Endothelial cell of umbilical vein (primary cell): ENCODE measurements at regions not wholly inside any gene's neighbourhood (a gene's known extent, or its start where the extent isn't known, plus 50 kb on each side); places are given as distances from the start of the nearest gene placed in this dataset.

Experiments
- BruUV-seq: library from RNA; stranded (reverse); fragments of 400-500 nt; replicated peaks from 2 replicates; lab custom pipeline; 2021; lab: Mats Ljungman, UMichigan
- CTCF ChIA-PET: fragments of 300-600, 350-600 bp; sonication (Branson Sonifier 250); formaldehyde crosslinking; loops from one replicate; lab custom pipeline; 2021; ENCODE audit warnings: antibody characterized with exemption, inconsistent platforms; lab: Charles Lee
- POLR2A ChIA-PET: fragments of 300-600, 350-600 bp; sonication (Branson Sonifier 250); formaldehyde crosslinking; loops from one replicate; lab custom pipeline; 2021; ENCODE audit warnings: antibody characterized with exemption, inconsistent platforms; lab: Charles Lee
- DNase-seq: peaks from one replicate; pipeline ENCODE4 v3.0.0-alpha.2; 2011; ENCODE audit warnings: low read depth, low spot score
- FAIRE-seq: peaks from 2 replicates; lab custom pipeline; 2011; peaks lifted over from hg19 to GRCh38; lab: Jason Lieb, UNC
- H2AFZ ChIP-seq: 2 replicates; pipeline ENCODE4 v1.6.0; 2012; ENCODE audit warnings: low read depth, low read length, control low read depth, inconsistent platforms
- H3K27ac ChIP-seq: 2 replicates; pipeline ENCODE4 v1.5.1; 2011; ENCODE audit warnings: low read depth, mild to moderate bottlenecking, control low read depth, low read length, moderate library complexity; ENCODE audit not compliant: insufficient read depth
- H3K27me3 ChIP-seq, 2 experiments: 2 replicates each; pipeline versions ENCODE4 v1.6.0 to v1.6.1; 2011; ENCODE audit warnings: low read length in 2 of 2, mixed read lengths in 1 of 2; ENCODE audit not compliant: control insufficient read depth in 2 of 2, insufficient read depth in 2 of 2
- H3K36me3 ChIP-seq, 2 experiments: 2 replicates in 1 of 2; 3 replicates in 1 of 2; pipeline ENCODE4 v1.5.1; 2011; ENCODE audit warnings: low read length in 2 of 2, mild to moderate bottlenecking in 1 of 2, moderate library complexity in 1 of 2; ENCODE audit not compliant: control insufficient read depth in 2 of 2, insufficient read depth in 2 of 2; ENCODE audit errors: extremely low read depth in 1 of 2
- H3K4me1 ChIP-seq: 3 replicates; pipeline ENCODE4 v1.5.1; 2011; ENCODE audit warnings: mild to moderate bottlenecking, low read length; ENCODE audit not compliant: control insufficient read depth, insufficient read depth; ENCODE audit errors: extremely low read depth
- H3K4me2 ChIP-seq: 2 replicates; pipeline ENCODE4 v1.6.1; 2011; ENCODE audit warnings: low read length, control low read depth, mixed read lengths; ENCODE audit not compliant: insufficient read depth
- H3K4me3 ChIP-seq, 3 experiments: fragments of 200-600 bp in 1 of 3; sonication (generic), shearing (Covaris generic) in 1 of 3; replicated peaks in 1 of 3; 2 replicates each; pipeline ENCODE4 v1.5.1; 2011 to 2016; ENCODE audit warnings: control low read depth in 3 of 3, low read length in 3 of 3, mild to moderate bottlenecking in 2 of 3, inconsistent platforms in 1 of 3, low read depth in 1 of 3, moderate library complexity in 1 of 3; ENCODE audit not compliant: insufficient read depth in 1 of 3
- H3K79me2 ChIP-seq: 2 replicates; pipeline ENCODE4 v1.6.0; 2012; ENCODE audit warnings: low read length, inconsistent platforms; ENCODE audit not compliant: control insufficient read depth, insufficient read depth
- H3K9ac ChIP-seq: replicated peaks from 2 replicates; pipeline ENCODE3; 2011; ENCODE audit warnings: low read length, control low read depth; ENCODE audit not compliant: insufficient read depth; ENCODE audit errors: extremely low read depth
- H3K9me1 ChIP-seq: replicated peaks from 3 replicates; pipeline ENCODE4 v1.6.0; 2011; ENCODE audit warnings: mild to moderate bottlenecking, low read length; ENCODE audit not compliant: control insufficient read depth, insufficient read depth; ENCODE audit errors: extremely low read depth
- H3K9me3 ChIP-seq: replicated peaks from 2 replicates; pipeline ENCODE4 v1.5.1; 2012; ENCODE audit warnings: low read length, inconsistent platforms; ENCODE audit not compliant: control insufficient read depth, insufficient read depth
- H4K20me1 ChIP-seq: replicated peaks from 2 replicates; pipeline ENCODE3; 2011; ENCODE audit warnings: mild to moderate bottlenecking, low read length; ENCODE audit not compliant: control insufficient read depth, insufficient read depth; ENCODE audit errors: extremely low read depth
- CTCF ChIP-seq, 2 donors: IDR thresholded peaks; 1 replicate in 1 of 2; 2 replicates in 1 of 2; pipeline ENCODE4 v1.5.1; 2011; ENCODE audit warnings: low read length in 2 of 2, mild to moderate bottlenecking in 2 of 2, moderate library complexity in 2 of 2, control low read depth in 1 of 2, inconsistent platforms in 1 of 2, low read depth in 1 of 2; ENCODE audit not compliant: insufficient read depth in 1 of 2; ENCODE audit errors: extremely low read depth in 1 of 2
- EZH2 ChIP-seq: IDR thresholded peaks from 2 replicates; pipeline ENCODE4 v1.6.1; 2012; ENCODE audit warnings: borderline replicate concordance, low read depth, mild to moderate bottlenecking, moderate library complexity, low read length, inconsistent platforms; ENCODE audit not compliant: severe bottlenecking
- JUN ChIP-seq: IDR thresholded peaks from 2 replicates; pipeline ENCODE4 v1.6.1; 2011; ENCODE audit warnings: borderline replicate concordance, low read depth; ENCODE audit not compliant: insufficient read length, insufficient read depth
- MAX ChIP-seq: IDR thresholded peaks from 2 replicates; pipeline ENCODE4 v1.6.1; 2011; ENCODE audit not compliant: insufficient read depth, insufficient read length
- MYC ChIP-seq: IDR thresholded peaks from one replicate; pipeline ENCODE4 v1.6.1; 2011; ENCODE audit warnings: mild to moderate bottlenecking, low read depth, low read length
- dilution Hi-C: fragments of 300-500 bp; cut with MboI; formaldehyde crosslinking; loops from one replicate; pipeline ENCODE4 v1.15.0; 2019; ENCODE audit warnings: low sequenced_read_pairs; ENCODE audit not compliant: extremely low pct_ligation_motif_present
- intact Hi-C: fragments of 100-400 bp; cut with micrococcal nuclease; formaldehyde crosslinking; loops from one replicate; pipeline ENCODE4 v1.10.0; 2022

GRCh38 chr15:69535998-69536397, 83.4 kb downstream of the RPLP1 start:
- no peak for FAIRE-seq
- Histone ChIP-seq H3K27me3 (peaks cover 0 to 3% of the 10 kb centered on the region in 2 experiments), H3K4me1 (no peaks in the 10 kb centered on the region), H4K20me1 (no peaks in the 10 kb centered on the region), H3K9me3 (no peaks in the 10 kb centered on the region), H3K79me2 (no peaks in the 10 kb centered on the region), H3K4me3 (no peak overlapping the region), H3K27ac (no peak overlapping the region), H3K9me1 (no peaks in the 10 kb centered on the region), H3K36me3 (no peaks in the 10 kb centered on the region), H2AFZ (no peak overlapping the region), H3K4me2 (no peak overlapping the region), H3K9ac (no peak overlapping the region)
- TF ChIP-seq EZH2 (no peak), JUN (no peak), MAX (no peak), CTCF (IDR thresholded peaks at IDR 0.05; ENCODE audit: extremely low read depth in 1 of 2, insufficient read depth in 1 of 2, low read depth in 1 of 2, low read length in 2 of 2) (no peak), MYC (no peak)
- BruUV-seq: no TSS peak
- ChIA-PET POLR2A (no interaction called here), CTCF (no interaction called here)
- DNase-seq: no peak
- intact Hi-C loops (no loop called here), dilution Hi-C loops (no loop called here)
